ENCODE measurements at regions not wholly inside any gene's neighbourhood (a gene's known extent, or its start where the extent isn't known, plus 50 kb on each side); places are given as distances from the start of the nearest gene placed in this dataset.

DNA sequence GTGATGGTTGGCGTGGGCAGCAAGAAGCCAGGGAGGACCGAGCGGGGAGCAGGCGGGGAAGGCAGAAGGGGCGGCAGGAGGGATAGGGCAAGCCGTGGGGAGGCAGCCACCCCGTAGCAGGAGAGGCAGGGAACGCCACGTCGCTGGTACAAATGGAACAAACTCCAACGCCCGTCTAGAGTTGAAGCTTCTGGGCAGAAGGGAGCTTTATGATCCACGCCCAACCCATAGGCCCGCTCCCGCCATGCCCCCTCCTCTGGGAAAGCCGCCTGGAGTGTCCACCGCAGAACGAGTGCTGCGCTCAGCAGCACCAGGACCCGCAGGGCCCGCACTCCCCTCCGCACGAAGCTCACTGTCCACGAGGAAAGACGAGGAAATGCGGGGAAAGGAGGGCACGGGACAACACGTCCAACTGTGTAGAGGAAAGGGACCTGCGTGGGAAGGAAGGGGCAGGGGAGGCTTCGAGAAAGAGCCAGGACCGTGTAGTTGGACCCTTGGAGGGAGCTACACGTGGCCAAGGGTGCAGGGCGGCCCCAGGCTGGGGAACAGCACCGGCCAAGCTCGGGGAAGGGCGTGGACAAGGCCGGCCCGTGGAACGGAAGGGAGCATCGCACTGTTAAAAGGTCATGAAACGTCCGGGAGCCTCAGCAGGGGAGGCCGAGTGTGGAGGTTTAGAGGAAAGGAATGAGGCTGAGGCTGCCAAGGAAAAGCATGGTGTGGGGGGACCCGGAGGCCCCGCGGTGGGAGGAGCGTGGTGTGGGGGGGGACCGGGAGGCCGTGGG is 204.0 kb downstream of the DLL1 start:
- intact Hi-C loops (cut with micrococcal nuclease) = loop anchor here (5.0 to 10.0 kb wide), 3 partner anchors 205 to 428 kb away; partner anchors contain the start of genes C6orf120, DLL1 and WDR27

DNA sequence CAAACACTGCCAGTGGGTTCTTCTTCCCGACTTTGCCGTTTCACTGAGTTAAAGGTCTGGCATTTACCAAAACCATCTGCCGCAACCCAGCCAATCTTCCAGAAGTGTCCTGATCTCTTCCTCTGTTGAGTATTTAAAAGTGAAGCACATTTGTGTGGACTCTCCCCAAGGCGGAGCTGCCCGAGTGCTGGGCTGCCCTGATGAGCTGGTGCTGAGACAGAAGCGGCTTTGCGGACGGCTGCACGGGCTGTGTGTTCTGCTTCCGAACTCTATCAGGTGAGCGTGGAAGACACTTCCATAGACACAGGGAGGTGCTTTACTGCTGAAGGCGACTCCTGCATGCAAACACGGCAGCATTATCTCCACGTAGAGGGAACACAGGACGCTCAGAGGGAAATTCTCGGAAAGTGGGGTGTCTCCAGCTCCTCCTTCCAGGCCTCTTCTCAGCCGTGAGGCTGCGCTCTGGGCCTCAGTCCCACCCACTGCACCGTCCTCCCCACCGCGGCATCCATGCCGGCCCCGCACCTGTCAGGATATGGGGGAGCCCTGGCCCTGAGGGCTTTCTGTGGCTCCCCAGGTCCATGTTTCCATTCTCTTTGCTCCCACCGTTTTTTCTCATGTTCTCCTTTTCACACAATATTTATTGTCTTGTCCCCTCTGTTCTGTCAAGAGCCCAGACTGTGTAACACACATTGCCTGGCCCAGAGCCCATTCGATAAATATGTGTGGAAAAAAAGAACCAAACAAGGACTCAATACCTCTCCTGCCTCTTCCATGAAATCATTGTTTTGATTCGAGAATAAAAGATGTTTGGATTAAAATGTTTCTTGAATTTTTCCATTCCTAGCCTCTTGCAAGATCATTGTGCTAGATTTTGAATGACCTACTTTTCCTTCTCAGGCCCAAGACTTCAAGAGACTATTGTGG is 205.1 kb downstream of the DLL1 start:
- intact Hi-C loops (cut with micrococcal nuclease) = loop anchor here (5.0 to 10.0 kb wide), 3 partner anchors 207 to 429 kb away; partner anchors contain the start of genes C6orf120, DLL1 and WDR27

DNA sequence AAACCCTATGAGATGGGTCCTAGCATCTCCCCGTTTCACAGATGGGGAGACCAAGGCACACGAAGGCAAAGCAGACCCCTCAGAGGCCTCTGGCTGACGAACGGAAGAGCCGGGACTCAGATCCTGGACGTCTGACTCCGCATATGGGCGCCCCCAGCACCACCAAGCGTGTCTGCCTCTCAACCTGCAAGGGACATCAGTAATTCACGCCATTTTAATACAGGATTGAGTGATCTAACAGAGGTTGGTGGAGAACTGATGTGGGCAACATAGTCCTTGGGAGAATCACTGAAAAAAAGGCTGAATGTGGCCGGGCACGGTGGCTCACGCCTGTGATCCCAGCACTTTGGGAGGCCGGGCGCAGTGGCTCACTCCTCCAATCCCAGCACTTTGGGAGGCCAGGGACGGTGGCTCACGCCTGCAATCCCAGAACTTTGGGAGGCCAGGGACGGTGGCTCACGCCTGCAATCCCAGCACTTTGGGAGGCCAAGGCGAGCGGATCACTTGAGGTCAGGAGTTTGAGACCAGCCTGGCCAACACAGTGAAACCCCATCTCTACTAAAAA is 206.6 kb downstream of the DLL1 start:
- intact Hi-C loops (cut with micrococcal nuclease) = loop anchor here (10.0 kb wide), 1 partner anchor 431 kb away; no protein-coding TSS in a partner anchor

DNA sequence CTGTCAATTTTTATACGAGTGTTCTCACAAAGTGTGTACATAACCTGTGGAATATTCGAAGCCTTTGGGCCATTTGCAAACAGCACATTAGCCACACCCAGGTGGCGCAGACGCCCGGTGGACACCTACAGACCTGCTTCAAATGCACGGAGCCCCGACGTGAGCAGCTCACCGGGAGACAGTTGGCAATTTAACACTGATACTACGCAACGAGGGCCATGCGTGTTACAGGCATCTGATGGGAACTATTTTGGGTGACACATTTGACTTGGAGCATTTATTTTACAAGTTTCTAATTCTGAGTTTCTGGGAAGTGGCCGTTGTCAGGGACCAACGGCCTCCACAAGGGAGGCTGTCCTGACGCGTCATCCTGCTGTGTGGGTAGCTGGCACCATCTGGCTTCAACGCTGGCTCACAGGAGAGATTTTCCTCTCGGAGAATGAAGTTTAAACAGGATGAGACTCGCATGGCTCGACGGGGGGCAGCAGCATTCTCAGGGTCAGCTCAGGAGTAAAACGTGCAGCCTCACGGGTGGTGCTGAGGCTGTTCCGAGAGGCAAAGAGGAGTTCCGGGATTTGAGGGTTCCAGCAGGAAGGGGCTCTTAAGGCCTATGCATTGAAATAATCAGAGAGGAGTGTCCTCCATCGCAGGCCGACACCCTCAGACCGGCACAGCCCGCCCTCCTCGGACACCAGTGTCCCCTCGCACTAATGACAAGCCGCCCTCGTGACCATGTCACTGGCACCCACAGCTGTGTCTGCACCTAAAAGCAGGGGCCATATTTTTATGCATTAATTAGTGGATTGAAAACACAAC is 207.4 kb downstream of the DLL1 start:
- intact Hi-C loops (cut with micrococcal nuclease) = loop anchor here (10.0 kb wide), 1 partner anchor 431 kb away; no protein-coding TSS in a partner anchor

DNA sequence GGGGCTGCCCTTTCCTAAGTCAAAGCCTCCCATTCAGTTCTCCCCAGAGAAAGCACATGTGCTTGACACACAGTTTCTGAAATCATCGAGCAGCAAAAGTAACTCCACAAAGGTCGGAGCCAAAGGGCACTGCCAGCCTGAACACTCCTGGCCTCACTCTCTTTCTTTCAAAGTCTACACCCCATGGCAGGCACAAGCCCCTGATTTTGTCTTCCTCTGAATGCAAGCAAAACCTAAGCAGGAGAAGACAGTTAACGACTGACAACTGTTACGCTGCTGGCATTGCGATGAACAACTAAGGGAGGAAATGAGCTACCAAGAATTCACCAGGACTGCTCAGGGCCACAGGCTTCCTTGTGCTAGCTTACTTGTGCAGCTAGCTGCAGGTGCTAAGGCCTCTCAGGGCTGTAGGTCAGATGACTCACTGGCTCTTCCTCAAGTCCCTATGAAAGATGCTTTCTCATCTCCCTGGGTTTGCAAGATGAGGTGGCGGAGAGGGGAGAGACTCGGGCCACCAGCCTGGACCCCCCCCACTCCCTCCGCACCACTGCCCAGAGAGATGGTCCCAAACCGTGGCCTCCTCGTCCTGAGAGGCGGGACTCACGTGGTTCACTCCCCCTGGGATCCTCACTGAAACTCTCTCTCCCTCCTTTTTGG is 208.2 kb downstream of the DLL1 start:
- intact Hi-C loops (cut with micrococcal nuclease) = loop anchor here (10.0 kb wide), 1 partner anchor 432 kb away; no protein-coding TSS in a partner anchor

DNA sequence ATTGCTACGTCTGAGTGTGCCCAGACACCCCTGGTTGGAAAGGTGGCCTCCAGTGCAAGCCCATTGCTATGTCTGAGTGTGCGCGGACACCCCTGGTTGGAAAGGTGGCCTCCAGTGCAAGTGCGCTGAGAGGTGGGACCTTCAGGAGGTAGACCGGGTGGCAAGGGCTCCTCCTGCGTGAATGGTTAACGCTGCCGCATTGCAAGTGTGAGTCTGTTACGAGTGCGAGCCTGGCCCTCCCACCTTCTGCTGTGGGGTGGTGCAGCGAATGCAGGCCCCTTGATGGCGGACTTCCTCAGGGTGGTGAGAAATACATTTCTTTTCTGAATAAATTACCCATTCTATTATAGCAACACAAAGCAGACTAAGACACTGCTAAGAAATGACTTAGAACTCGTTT is 208.8 kb downstream of the DLL1 start:
- intact Hi-C loops (cut with micrococcal nuclease) = loop anchor here (10.0 kb wide), 1 partner anchor 433 kb away; no protein-coding TSS in a partner anchor

DNA sequence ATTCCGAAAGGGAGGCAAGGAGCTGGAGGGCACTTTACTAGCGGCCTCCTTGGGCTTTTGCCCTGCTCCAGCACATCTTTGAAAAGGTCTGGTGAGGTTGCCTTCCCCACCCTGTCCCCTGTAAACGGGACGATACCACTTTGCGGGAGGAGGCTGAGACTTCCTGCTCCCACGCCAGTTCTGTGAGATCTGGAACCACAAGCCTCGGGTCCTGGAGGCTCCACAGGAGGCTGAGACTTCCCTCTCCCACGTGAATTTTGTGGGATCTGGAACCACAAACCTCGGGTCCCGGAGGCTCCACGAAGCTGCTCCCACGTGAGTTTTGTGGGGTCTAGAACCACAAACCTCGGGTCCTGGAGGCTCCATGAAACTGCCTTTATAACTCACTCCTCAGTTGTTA is 209.3 kb downstream of the DLL1 start:
- intact Hi-C loops (cut with micrococcal nuclease) = loop anchor here (10.0 kb wide), 1 partner anchor 433 kb away; no protein-coding TSS in a partner anchor

DNA sequence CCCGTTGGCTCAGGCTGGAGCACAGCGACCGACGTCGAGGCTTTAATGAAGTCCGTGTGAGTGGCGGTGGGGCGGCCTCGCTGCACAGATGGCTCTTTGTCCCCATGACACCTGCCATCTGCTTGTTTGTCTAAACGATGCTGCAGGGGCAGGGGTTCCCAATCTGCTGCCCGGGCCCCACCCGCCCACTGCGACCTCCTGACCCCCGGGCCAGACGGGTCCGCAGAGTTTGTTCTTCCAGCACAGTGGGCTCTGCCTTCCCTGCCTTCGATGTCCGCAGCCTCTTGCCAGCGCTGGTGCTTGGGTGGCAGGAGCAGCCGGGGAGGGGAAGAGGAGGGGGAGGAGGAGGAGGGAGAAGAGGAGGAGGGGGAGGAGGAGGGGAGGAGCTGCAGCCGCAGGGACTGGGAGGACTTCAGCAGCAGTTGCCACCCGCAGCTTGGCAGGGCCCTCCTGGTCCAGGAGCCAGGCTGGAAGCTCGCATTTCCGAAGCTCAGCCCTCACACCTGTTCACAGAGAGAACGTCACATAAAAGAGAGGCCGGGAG is 210.0 kb downstream of the DLL1 start:
- intact Hi-C loops (cut with micrococcal nuclease) = loop anchor here (10.0 kb wide), 1 partner anchor 434 kb away; no protein-coding TSS in a partner anchor

DNA sequence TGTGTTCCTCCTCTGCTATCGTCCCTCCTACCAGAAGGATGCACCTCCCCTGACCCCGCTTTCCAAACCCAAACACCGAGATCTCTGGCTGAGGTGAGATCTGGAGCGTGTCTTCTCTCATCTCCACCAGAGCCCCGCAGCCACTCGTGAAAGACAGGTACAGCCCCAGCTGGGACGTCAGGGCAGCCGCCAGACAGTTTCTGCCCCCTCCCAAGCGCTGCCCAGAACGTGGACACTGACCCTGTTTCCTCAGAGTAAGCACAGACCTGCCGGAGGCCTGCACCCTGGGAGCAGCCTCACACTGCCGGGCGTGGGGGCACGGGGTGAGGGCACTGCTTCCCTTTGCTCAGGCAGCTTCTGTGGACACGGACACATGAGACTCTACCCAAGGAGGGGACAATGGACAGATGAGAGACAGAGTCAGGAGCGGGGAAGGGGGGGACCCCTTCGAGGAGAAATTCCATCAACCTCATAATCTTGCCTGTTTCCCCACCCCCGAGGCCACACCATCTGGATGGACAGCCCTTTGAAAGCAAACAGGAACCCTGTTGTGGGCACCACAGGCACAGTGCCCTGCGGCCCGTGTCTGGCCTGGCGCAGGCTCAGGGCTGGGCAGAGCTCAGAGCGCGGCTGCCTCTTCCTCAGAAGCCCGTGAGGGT is 210.6 kb downstream of the DLL1 start:
- intact Hi-C loops (cut with micrococcal nuclease) = loop anchor here (10.0 kb wide), 1 partner anchor 435 kb away; no protein-coding TSS in a partner anchor

DNA sequence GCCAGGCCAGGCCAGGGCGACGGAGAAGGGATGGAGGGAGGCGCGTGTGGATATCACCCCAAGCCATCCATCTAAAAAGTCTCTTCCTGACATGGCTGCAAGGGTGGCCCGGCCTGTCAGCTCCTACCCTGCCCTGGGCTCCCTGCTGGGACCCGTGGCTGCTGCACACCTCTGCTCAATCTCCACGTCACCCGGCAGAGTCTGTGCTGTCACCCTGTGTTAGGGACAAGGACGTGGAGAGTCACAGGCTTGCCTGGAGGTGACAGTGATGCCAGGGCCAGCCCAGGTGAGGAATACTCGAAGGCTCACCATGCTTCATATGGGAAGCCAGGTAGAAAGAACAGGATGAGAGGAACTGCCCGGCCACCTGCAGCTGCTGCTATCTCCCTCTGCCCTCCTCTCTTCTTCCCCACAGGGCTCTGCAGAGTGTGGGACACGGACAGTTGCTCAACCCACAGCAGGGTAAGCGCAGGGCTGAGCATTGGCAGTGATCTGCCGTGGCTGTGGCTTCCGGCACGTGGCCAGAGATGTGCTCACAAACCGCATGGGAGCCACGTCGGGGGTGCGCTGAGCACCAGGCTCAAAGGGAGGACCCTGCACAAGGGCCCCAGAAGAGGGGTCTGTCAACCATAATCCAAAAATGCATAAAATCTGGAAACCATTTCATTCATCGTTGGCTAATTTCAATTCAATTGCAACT is 214.3 kb downstream of the DLL1 start:
- intact Hi-C loops (cut with micrococcal nuclease) = no loop called here

DNA sequence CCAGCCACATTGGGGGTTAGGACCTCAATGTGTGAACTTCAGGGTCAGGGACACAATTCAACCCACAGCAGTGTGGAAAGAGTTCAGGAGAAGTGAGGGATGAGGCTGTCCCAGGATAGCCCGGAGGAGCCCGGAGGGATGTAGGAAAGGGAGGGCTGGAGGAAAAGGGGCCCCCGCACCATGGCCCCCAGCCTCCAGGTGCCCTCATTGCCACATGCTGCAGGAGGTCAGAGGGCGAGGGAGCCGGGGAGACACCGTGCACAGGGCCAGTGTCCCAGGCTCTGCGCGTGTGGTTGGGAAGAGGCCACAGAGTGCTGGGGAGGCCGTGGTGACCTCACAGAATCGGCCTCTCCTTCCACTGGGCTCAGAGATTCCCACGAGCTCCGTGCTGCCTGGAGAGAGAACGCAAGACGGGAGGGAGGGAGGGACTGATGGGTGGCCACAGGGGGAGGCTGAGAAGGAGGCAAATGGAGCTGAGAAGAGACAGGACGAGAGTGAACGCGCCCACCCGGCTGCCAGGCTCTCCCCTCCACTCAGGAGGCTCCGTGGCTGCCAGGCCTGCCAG is 215.1 kb downstream of the DLL1 start:
- intact Hi-C loops (cut with micrococcal nuclease) = no loop called here

DNA sequence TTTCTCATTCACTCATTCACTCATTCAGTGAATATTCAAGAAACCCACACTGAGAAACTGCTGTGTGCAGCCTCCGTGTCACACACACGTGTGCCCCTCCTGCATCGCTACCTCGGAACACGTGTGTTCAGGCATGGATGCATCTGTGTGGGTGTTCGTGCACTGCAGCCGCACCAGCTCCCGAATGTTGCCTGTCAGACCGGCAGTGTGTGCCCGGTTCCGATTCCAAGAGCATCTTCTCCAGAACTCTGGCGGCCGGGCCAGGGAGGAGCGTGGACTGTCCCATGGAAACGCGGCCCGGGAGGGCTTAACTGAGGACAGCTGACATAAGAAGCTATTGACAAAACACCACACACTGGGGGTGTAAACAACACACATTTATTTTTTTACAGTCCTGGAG is 216.0 kb downstream of the DLL1 start:
- intact Hi-C loops (cut with micrococcal nuclease) = no loop called here

DNA sequence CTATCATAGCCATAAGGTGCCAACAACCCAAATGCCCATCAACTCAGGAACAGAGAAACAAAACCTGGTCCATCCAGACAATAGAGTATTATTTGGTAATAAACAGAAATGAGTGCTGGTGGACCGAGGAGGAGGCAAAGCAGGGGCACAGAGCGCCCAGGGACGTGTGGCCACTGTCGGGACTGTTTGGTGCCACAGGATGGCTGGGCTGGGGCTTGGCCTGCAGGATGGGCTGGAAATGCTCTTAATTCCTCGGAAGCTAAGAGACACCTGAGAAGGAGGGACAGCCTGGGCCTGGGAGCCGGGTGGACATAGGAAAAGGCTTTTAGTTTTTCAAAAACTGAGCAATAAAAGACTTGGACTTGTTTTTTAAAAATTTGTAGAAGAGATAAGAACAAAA is 216.4 kb downstream of the DLL1 start:
- intact Hi-C loops (cut with micrococcal nuclease) = no loop called here

DNA sequence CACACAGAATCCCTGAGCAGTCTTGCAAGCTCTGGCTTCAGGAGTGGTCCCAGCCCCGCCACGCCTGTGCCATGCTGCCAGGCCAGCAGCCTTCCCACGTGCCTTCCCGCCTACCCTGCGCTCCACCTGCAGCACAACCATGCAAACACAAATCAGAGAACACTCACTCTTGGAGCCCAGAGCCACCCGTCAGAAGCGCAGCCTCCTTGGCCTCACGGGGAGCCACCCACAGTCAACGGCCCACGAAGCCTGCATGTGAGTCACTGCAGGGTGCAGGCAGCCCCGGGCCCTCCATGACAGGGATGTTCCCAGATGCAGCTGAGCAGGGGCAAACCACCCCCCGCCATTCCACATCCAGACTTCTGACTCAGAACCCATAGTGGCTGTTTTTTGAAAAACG is 217.0 kb downstream of the DLL1 start:
- intact Hi-C loops (cut with micrococcal nuclease) = no loop called here

DNA sequence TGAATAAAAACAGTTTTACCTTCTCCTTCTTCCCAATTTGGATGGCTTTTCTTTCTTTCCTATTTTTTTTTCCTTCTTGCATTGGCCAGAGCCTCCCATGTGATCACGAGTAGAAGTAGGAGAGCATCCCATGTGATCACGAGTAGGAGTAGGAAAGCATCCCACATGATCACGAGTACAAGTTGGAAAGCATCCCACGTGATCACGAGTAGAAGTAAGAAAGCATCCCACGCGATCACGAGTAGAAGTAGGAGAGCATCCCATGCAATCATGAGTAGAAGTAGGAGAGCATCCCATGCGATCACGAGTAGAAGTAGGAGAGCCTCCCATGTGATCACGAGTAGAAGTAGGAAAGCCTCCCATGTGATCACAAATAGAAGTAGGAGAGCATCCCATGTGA is 218.6 kb downstream of the DLL1 start:
- intact Hi-C loops (cut with micrococcal nuclease) = no loop called here

DNA sequence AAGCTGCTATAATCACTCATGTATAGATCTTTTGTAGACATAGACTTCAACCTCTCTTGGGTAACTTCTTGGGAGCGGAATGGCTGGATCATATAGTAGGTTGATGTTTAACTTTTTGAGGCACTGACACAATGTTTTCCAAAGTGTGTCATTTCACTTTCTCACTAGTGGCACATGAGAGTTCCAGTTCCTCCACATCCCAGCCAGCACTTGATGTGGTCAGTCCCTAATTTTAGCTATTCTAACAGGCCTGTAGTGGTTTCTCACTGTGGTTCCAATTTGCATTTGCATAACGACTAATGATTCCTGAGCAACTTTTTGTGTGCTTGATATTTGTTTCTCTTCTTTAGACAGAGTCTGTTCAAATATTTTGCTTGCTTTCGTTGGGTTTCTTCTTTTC is 221.3 kb downstream of the DLL1 start:
- intact Hi-C loops (cut with micrococcal nuclease) = no loop called here

DNA sequence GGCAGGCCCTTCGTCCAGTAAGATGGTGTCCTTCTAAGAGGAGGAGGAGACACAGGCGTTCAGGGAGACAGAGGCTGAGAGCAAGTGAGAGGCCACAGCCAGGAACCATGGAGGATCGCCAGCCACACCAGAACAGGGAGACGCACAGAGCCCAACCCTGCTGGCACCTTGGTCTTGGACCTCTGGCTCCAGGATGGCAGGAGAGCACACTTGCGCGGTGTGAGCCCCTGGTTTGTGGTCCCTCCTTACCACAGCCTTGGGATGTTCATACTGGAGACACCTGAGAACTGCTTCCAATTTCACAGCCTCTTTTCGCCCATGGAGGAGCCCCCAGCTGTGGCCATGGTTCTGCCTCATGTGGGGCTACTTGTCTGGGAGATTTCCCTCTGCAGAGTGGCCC is 222.4 kb downstream of the DLL1 start:
- intact Hi-C loops (cut with micrococcal nuclease) = no loop called here

DNA sequence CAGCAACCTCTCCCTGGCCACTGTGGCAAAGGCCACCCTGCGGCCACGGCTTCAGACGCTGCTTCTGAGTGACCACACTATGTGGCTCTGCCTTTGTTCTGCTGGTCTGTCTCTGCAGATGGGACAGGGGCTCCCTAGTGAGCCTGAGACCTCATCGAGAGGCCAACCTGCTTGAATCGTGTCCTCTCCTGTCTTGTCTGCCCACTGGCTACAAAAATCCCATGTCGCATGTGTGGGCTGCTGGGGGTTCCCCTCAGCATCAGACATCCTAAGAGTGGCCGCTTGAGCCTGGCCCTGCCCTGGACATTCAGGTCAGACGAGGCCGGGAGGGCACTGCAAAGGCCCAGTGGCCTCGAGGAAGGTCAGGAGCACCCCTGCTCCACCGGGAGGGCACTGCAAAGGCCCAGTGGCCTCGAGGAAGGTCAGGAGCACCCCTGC is 222.9 kb downstream of the DLL1 start:
- intact Hi-C loops (cut with micrococcal nuclease) = no loop called here
